Endothelial cell of umbilical vein (primary cell): ENCODE measurements at regions not wholly inside any gene's neighbourhood (a gene's known extent, or its start where the extent isn't known, plus 50 kb on each side); places are given as distances from the start of the nearest gene placed in this dataset.

ENCODE experiments used
- BruUV-seq: library from RNA; stranded (reverse); fragments of 400-500 nt; replicated peaks from 2 replicates; lab custom pipeline; 2021; lab: Mats Ljungman, UMichigan
- CTCF ChIA-PET: fragments of 300-600, 350-600 bp; sonication (Branson Sonifier 250); formaldehyde crosslinking; loops from one replicate; lab custom pipeline; 2021; ENCODE audit warnings: antibody characterized with exemption, inconsistent platforms; lab: Charles Lee
- POLR2A ChIA-PET: fragments of 300-600, 350-600 bp; sonication (Branson Sonifier 250); formaldehyde crosslinking; loops from one replicate; lab custom pipeline; 2021; ENCODE audit warnings: antibody characterized with exemption, inconsistent platforms; lab: Charles Lee
- DNase-seq: peaks from one replicate; pipeline ENCODE4 v3.0.0-alpha.2; 2011; ENCODE audit warnings: low read depth, low spot score
- FAIRE-seq: peaks from 2 replicates; lab custom pipeline; 2011; peaks lifted over from hg19 to GRCh38; lab: Jason Lieb, UNC
- H2AFZ ChIP-seq: 2 replicates; pipeline ENCODE4 v1.6.0; 2012; ENCODE audit warnings: low read depth, low read length, control low read depth, inconsistent platforms
- H3K27ac ChIP-seq: 2 replicates; pipeline ENCODE4 v1.5.1; 2011; ENCODE audit warnings: low read depth, mild to moderate bottlenecking, control low read depth, low read length, moderate library complexity; ENCODE audit not compliant: insufficient read depth
- H3K27me3 ChIP-seq, 2 experiments: 2 replicates each; pipeline versions ENCODE4 v1.6.0 to v1.6.1; 2011; ENCODE audit warnings: low read length in 2 of 2, mixed read lengths in 1 of 2; ENCODE audit not compliant: control insufficient read depth in 2 of 2, insufficient read depth in 2 of 2
- H3K36me3 ChIP-seq, 2 experiments: 2 replicates in 1 of 2; 3 replicates in 1 of 2; pipeline ENCODE4 v1.5.1; 2011; ENCODE audit warnings: low read length in 2 of 2, mild to moderate bottlenecking in 1 of 2, moderate library complexity in 1 of 2; ENCODE audit not compliant: control insufficient read depth in 2 of 2, insufficient read depth in 2 of 2; ENCODE audit errors: extremely low read depth in 1 of 2
- H3K4me1 ChIP-seq: 3 replicates; pipeline ENCODE4 v1.5.1; 2011; ENCODE audit warnings: mild to moderate bottlenecking, low read length; ENCODE audit not compliant: control insufficient read depth, insufficient read depth; ENCODE audit errors: extremely low read depth
- H3K4me2 ChIP-seq: 2 replicates; pipeline ENCODE4 v1.6.1; 2011; ENCODE audit warnings: low read length, control low read depth, mixed read lengths; ENCODE audit not compliant: insufficient read depth
- H3K4me3 ChIP-seq, 3 experiments: fragments of 200-600 bp in 1 of 3; sonication (generic), shearing (Covaris generic) in 1 of 3; replicated peaks in 1 of 3; 2 replicates each; pipeline ENCODE4 v1.5.1; 2011 to 2016; ENCODE audit warnings: control low read depth in 3 of 3, low read length in 3 of 3, mild to moderate bottlenecking in 2 of 3, inconsistent platforms in 1 of 3, low read depth in 1 of 3, moderate library complexity in 1 of 3; ENCODE audit not compliant: insufficient read depth in 1 of 3
- H3K79me2 ChIP-seq: 2 replicates; pipeline ENCODE4 v1.6.0; 2012; ENCODE audit warnings: low read length, inconsistent platforms; ENCODE audit not compliant: control insufficient read depth, insufficient read depth
- H3K9ac ChIP-seq: replicated peaks from 2 replicates; pipeline ENCODE3; 2011; ENCODE audit warnings: low read length, control low read depth; ENCODE audit not compliant: insufficient read depth; ENCODE audit errors: extremely low read depth
- H3K9me1 ChIP-seq: replicated peaks from 3 replicates; pipeline ENCODE4 v1.6.0; 2011; ENCODE audit warnings: mild to moderate bottlenecking, low read length; ENCODE audit not compliant: control insufficient read depth, insufficient read depth; ENCODE audit errors: extremely low read depth
- H3K9me3 ChIP-seq: replicated peaks from 2 replicates; pipeline ENCODE4 v1.5.1; 2012; ENCODE audit warnings: low read length, inconsistent platforms; ENCODE audit not compliant: control insufficient read depth, insufficient read depth
- H4K20me1 ChIP-seq: replicated peaks from 2 replicates; pipeline ENCODE3; 2011; ENCODE audit warnings: mild to moderate bottlenecking, low read length; ENCODE audit not compliant: control insufficient read depth, insufficient read depth; ENCODE audit errors: extremely low read depth
- EZH2 ChIP-seq: IDR thresholded peaks from 2 replicates; pipeline ENCODE4 v1.6.1; 2012; ENCODE audit warnings: borderline replicate concordance, low read depth, mild to moderate bottlenecking, moderate library complexity, low read length, inconsistent platforms; ENCODE audit not compliant: severe bottlenecking
- FOS ChIP-seq: IDR thresholded peaks from 2 replicates; pipeline ENCODE4 v1.6.1; 2011; ENCODE audit warnings: mild to moderate bottlenecking, low read length, moderate library complexity, borderline replicate concordance; ENCODE audit not compliant: insufficient read depth
- GATA2 ChIP-seq: IDR thresholded peaks from 2 replicates; pipeline ENCODE4 v1.7.0; 2011; ENCODE audit warnings: low read depth, mild to moderate bottlenecking, moderate library complexity, mixed read lengths, low read length; ENCODE audit not compliant: insufficient read length, insufficient read depth
- JUN ChIP-seq: IDR thresholded peaks from 2 replicates; pipeline ENCODE4 v1.6.1; 2011; ENCODE audit warnings: borderline replicate concordance, low read depth; ENCODE audit not compliant: insufficient read length, insufficient read depth
- MYC ChIP-seq: IDR thresholded peaks from one replicate; pipeline ENCODE4 v1.6.1; 2011; ENCODE audit warnings: mild to moderate bottlenecking, low read depth, low read length
- POLR2A ChIP-seq: IDR thresholded peaks from 2 replicates; pipeline ENCODE4 v1.6.1; 2012; ENCODE audit warnings: low read depth, mild to moderate bottlenecking, control low read depth, low read length
- POLR2AphosphoS5 ChIP-seq: IDR thresholded peaks from 2 replicates; pipeline ENCODE4 v1.6.1; 2012; ENCODE audit warnings: low read depth, mild to moderate bottlenecking, control low read depth, low read length, moderate library complexity; ENCODE audit not compliant: insufficient read depth
- dilution Hi-C: fragments of 300-500 bp; cut with MboI; formaldehyde crosslinking; loops from one replicate; pipeline ENCODE4 v1.15.0; 2019; ENCODE audit warnings: low sequenced_read_pairs; ENCODE audit not compliant: extremely low pct_ligation_motif_present
- intact Hi-C: fragments of 100-400 bp; cut with micrococcal nuclease; formaldehyde crosslinking; loops from one replicate; pipeline ENCODE4 v1.10.0; 2022
- TF ChIP-seq, protein P1 (sequence below), 2 donors: IDR thresholded peaks; 1 replicate in 1 of 2; 2 replicates in 1 of 2; pipeline ENCODE4 v1.5.1; 2011; ENCODE audit warnings: low read length in 2 of 2, mild to moderate bottlenecking in 2 of 2, moderate library complexity in 2 of 2, control low read depth in 1 of 2, inconsistent platforms in 1 of 2, low read depth in 1 of 2; ENCODE audit not compliant: insufficient read depth in 1 of 2; ENCODE audit errors: extremely low read depth in 1 of 2
- TF ChIP-seq, protein P2 (sequence below): IDR thresholded peaks from 2 replicates; pipeline ENCODE4 v1.6.1; 2011; ENCODE audit not compliant: insufficient read depth, insufficient read length

DNA sequence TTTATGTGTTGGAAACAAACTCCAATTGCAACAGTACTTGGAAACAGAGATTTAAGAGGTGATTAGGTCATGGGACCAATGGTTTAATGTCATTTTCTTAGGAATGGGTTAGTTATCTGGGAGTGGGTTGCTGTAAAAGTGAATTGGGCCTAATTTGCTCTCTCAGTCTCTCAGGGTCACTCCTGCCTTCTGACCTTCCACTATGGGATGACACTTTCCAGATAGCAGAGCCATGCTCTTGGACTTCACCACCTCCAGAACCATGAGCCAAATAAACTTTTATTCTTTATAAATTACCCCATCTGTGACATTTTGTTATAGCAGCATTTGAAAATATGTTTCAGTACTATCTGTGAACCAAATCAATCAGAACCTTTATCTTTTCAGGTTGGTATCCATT lies 1509.1 kb downstream of the REEP3 start:
- intact Hi-C loops (no loop called here), dilution Hi-C loops (no loop called here)
- Histone ChIP-seq H3K4me2 (no peak overlapping the region), H3K9me1 (no peaks in the 10 kb centered on the region), H3K27me3 (no peaks in the 10 kb centered on the region), H2AFZ (no peak overlapping the region), H3K4me3 (no peak overlapping the region), H4K20me1 (no peaks in the 10 kb centered on the region), H3K27ac (no peak overlapping the region), H3K36me3 (no peaks in the 10 kb centered on the region), H3K9ac (no peak overlapping the region), H3K4me1 (no peaks in the 10 kb centered on the region), H3K9me3 (no peaks in the 10 kb centered on the region), H3K79me2 (no peaks in the 10 kb centered on the region)
- DNase-seq (no peak), FAIRE-seq (no peak)
- no TSS peak for BruUV-seq
- ChIA-PET POLR2A (no interaction called here), CTCF (no interaction called here)
- TF ChIP-seq, protein P1, sequence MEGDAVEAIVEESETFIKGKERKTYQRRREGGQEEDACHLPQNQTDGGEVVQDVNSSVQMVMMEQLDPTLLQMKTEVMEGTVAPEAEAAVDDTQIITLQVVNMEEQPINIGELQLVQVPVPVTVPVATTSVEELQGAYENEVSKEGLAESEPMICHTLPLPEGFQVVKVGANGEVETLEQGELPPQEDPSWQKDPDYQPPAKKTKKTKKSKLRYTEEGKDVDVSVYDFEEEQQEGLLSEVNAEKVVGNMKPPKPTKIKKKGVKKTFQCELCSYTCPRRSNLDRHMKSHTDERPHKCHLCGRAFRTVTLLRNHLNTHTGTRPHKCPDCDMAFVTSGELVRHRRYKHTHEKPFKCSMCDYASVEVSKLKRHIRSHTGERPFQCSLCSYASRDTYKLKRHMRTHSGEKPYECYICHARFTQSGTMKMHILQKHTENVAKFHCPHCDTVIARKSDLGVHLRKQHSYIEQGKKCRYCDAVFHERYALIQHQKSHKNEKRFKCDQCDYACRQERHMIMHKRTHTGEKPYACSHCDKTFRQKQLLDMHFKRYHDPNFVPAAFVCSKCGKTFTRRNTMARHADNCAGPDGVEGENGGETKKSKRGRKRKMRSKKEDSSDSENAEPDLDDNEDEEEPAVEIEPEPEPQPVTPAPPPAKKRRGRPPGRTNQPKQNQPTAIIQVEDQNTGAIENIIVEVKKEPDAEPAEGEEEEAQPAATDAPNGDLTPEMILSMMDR (IDR thresholded peaks at IDR 0.05; ENCODE audit: extremely low read depth in 1 of 2, insufficient read depth in 1 of 2, low read depth in 1 of 2, low read length in 2 of 2), result no peak
- no peak for TF ChIP-seq FOS

DNA sequence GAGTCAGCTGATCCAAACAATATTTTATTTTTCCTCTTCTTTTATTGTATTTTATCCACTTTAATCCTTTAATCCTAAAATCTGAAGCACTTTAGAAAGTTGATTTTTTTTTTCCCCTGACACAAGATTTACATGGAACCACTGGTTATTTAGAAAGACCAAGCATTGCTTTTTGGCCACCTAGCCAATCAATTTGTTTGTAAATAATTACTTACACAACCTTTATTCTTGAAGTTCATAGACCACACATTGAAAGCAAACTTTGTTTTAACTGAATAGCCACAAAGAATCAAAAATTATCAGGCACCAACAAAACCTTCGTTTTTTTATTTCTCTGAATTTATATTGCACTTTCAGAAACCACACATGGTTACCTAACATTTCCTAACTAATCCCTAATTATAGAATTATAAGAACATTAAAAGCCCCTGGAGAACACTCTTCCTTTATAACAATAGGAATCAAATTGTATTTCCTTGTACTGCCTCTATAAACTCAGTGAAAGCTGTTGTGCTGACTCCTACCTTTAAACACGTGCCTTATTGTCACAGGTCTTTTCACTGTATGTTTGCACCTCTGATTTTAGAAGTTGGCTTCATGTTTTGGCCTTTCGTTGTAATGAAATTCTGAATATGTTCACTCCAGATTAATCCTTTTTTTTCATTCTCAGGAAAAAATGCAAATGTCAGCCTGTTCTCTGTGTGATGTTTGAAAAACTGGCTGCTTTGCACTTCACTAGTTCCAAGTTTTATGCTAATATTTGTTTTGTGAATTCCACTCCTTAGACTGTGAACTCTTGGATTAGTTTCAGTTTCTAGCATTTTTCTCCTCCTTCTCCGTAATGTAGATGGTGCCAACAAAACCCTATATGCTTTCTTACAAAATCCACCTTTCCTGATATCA lies 1511.9 kb downstream of the REEP3 start:
- Histone ChIP-seq H3K4me3 (no peak overlapping the region), H3K9me1 (no peaks in the 10 kb centered on the region), H3K79me2 (no peaks in the 10 kb centered on the region), H3K9ac (no peak overlapping the region), H4K20me1 (no peaks in the 10 kb centered on the region), H3K36me3 (no peaks in the 10 kb centered on the region), H2AFZ (no peak overlapping the region), H3K4me1 (no peaks in the 10 kb centered on the region), H3K27ac (no peak overlapping the region), H3K9me3 (no peaks in the 10 kb centered on the region), H3K4me2 (no peak overlapping the region), H3K27me3 (no peaks in the 10 kb centered on the region)
- FAIRE-seq (no peak), DNase-seq (no peak)
- intact Hi-C loops (no loop called here), dilution Hi-C loops (no loop called here)
- BruUV-seq, result no TSS peak
- ChIA-PET CTCF (no interaction called here), POLR2A (no interaction called here)
- TF ChIP-seq FOS, result no peak
- no peak for TF ChIP-seq POLR2AphosphoS5
- TF ChIP-seq JUN, result no peak
- TF ChIP-seq MYC, result no peak
- TF ChIP-seq POLR2A, result no peak
- TF ChIP-seq, protein P2, sequence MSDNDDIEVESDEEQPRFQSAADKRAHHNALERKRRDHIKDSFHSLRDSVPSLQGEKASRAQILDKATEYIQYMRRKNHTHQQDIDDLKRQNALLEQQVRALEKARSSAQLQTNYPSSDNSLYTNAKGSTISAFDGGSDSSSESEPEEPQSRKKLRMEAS, result no peak
- TF ChIP-seq, protein P1 (IDR thresholded peaks at IDR 0.05; ENCODE audit: extremely low read depth in 1 of 2, insufficient read depth in 1 of 2, low read depth in 1 of 2, low read length in 2 of 2), result no peak
- TF ChIP-seq GATA2, result no peak
- no peak for TF ChIP-seq EZH2
